Endodermal cell (in vitro differentiated cells): ENCODE measurements at regions not wholly inside any gene's neighbourhood (a gene's known extent, or its start where the extent isn't known, plus 50 kb on each side); places are given as distances from the start of the nearest gene placed in this dataset.

Experiments
- DNase-seq: peaks from one replicate; pipeline ENCODE4 v3.0.0-alpha.2; 2017
- H3K27ac ChIP-seq: 2 replicates; pipeline ENCODE4 v1.5.1; 2013; ENCODE audit warnings: mild to moderate bottlenecking, low read depth, low read length, moderate library complexity
- H3K27me3 ChIP-seq: 2 replicates; pipeline ENCODE4 v1.6.1; 2013; ENCODE audit warnings: mild to moderate bottlenecking, low read length, moderate library complexity; ENCODE audit not compliant: insufficient read depth, control insufficient read depth, poor library complexity, severe bottlenecking
- H3K36me3 ChIP-seq: 2 replicates; pipeline ENCODE4 v1.7.0; 2013; ENCODE audit warnings: mild to moderate bottlenecking, low read length, moderate library complexity; ENCODE audit not compliant: control insufficient read depth, insufficient read depth
- H3K4me1 ChIP-seq: one replicate; pipeline ENCODE4 v1.7.0; 2013; ENCODE audit warnings: low read length; ENCODE audit not compliant: control insufficient read depth, insufficient read depth
- H3K4me3 ChIP-seq: 2 replicates; pipeline ENCODE4 v1.5.1; 2013; ENCODE audit warnings: mild to moderate bottlenecking, low read length, moderate library complexity
- H3K9ac ChIP-seq: 2 replicates; pipeline ENCODE4 v1.6.1; 2013; ENCODE audit warnings: mild to moderate bottlenecking, low read length, moderate library complexity; ENCODE audit not compliant: poor library complexity, severe bottlenecking; ENCODE audit errors: extremely low read depth
- H3K9me3 ChIP-seq: 2 replicates; pipeline ENCODE4 v1.6.1; 2013; ENCODE audit warnings: mild to moderate bottlenecking, low read length, moderate library complexity; ENCODE audit not compliant: control insufficient read depth
- H3K27ac Mint-ChIP-seq: 2 replicates; pipeline ENCODE4 v1.8.0; 2020; ENCODE audit warnings: mixed read lengths
- H3K27me3 Mint-ChIP-seq: 2 replicates; pipeline ENCODE4 v1.8.0; 2021; ENCODE audit warnings: mild to moderate bottlenecking, mixed read lengths; ENCODE audit not compliant: insufficient read depth
- H3K36me3 Mint-ChIP-seq: 2 replicates; pipeline ENCODE4 v1.8.0; 2020; ENCODE audit warnings: low read depth, mixed read lengths
- H3K4me1 Mint-ChIP-seq: 2 replicates; pipeline ENCODE4 v1.8.0; 2020; ENCODE audit warnings: mixed read lengths
- H3K4me3 Mint-ChIP-seq: 2 replicates; pipeline ENCODE4 v1.8.0; 2020; ENCODE audit warnings: mild to moderate bottlenecking, moderate library complexity, mixed read lengths
- H3K9me3 Mint-ChIP-seq: 2 replicates; pipeline ENCODE4 v1.8.0; 2020; ENCODE audit warnings: mild to moderate bottlenecking, mixed read lengths
- CTCF ChIP-seq: fragments of 200-600 bp; sonication (generic); conservative IDR thresholded peaks from 2 replicates; pipeline ENCODE4 v1.5.0; 2021; ENCODE audit warnings: antibody characterized with exemption, mild to moderate bottlenecking
- WGBS, 2 experiments: methylation state at CpG; one replicate each; pipeline versions ENCODE4 v1.1.5 to v1.1.7; 2013; ENCODE audit warnings: missing lambda C conversion rate in 2 of 2, mixed read lengths in 1 of 2; ENCODE audit not compliant: insufficient coverage in 1 of 2, insufficient read length in 1 of 2; 5-methylcytosine and 5-hydroxymethylcytosine counted together

DNA sequence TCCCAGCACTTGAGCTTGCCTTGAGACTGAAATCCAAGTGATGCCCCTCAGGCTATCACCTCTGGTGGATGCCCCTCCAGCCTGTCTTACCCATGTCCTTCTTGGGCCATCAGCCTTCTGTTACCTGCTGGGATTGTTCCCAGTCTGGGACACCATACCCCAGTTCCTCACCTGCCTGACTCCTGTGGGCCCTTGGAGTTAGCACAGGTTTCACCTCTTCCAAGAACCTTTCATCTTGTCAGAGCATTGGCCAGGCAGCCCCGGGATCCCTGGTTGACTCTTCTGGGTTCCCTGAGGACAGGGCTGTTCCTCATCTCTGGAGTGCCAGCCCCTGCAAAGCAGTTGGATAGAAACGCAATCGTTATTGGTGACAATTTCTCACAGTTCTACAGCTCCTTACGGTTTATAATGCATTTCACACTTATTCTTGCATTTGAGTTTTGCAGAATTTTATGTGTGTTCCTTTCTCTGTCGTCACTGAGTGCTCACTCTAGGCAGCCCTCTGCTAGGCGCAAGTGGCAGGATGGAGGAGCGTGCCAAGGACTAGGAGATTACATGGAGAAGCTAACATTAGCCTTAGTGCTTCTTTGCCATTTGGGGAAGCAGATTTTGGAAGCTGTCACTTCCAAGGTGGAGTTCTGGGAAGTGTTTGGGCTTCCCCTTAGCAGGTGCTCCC, 139.7 kb downstream of the DDX1 start:
- H3K27me3 ChIP-seq: peaks cover 64% of the 10 kb centered on the region
- no peak for TF ChIP-seq CTCF
- H3K36me3 Mint-ChIP-seq: no peaks in the 10 kb centered on the region
- no peaks in the 10 kb centered on the region for H3K9me3 ChIP-seq
- no peak overlapping the region for H3K4me3 ChIP-seq
- H3K9me3 Mint-ChIP-seq: no peaks in the 10 kb centered on the region
- H3K27ac ChIP-seq: no peak overlapping the region
- H3K4me1 ChIP-seq: peaks cover 7% of the 10 kb centered on the region
- no peak overlapping the region for H3K9ac ChIP-seq
- DNase-seq: no peak
- no peak overlapping the region for H3K4me3 Mint-ChIP-seq
- whole genome bisulfite sequencing, 2 experiments: 90 to 98% methylated on average over 6 to 7 of the region's 7 CpGs
- no peaks in the 10 kb centered on the region for H3K36me3 ChIP-seq
- H3K27me3 Mint-ChIP-seq: peaks cover 75% of the 10 kb centered on the region
- peaks cover 24% of the 10 kb centered on the region for H3K4me1 Mint-ChIP-seq
- no peak overlapping the region for H3K27ac Mint-ChIP-seq

- Histone ChIP-seq H3K9ac (no peak overlapping the region), H3K27ac (no peak overlapping the region), H3K36me3 (no peaks in the 10 kb centered on the region), H3K9me3 (no peaks in the 10 kb centered on the region), H3K27me3 (peaks cover 69% of the 10 kb centered on the region), H3K4me1 (peaks cover 7% of the 10 kb centered on the region), H3K4me3 (no peak overlapping the region)
- Mint-ChIP-seq H3K27ac (no peak overlapping the region), H3K4me1 (peaks cover 24% of the 10 kb centered on the region), H3K36me3 (no peaks in the 10 kb centered on the region), H3K4me3 (no peak overlapping the region), H3K27me3 (peaks cover 80% of the 10 kb centered on the region), H3K9me3 (no peaks in the 10 kb centered on the region)
- TF ChIP-seq CTCF: no peak
- no peak for DNase-seq
- 94 to 100% methylated on average over 1 of the region's 1 CpG for WGBS, 2 experiments
Measured at GRCh38 chr2:15731889-15732271, 140.2 kb downstream of the DDX1 start.

DNA sequence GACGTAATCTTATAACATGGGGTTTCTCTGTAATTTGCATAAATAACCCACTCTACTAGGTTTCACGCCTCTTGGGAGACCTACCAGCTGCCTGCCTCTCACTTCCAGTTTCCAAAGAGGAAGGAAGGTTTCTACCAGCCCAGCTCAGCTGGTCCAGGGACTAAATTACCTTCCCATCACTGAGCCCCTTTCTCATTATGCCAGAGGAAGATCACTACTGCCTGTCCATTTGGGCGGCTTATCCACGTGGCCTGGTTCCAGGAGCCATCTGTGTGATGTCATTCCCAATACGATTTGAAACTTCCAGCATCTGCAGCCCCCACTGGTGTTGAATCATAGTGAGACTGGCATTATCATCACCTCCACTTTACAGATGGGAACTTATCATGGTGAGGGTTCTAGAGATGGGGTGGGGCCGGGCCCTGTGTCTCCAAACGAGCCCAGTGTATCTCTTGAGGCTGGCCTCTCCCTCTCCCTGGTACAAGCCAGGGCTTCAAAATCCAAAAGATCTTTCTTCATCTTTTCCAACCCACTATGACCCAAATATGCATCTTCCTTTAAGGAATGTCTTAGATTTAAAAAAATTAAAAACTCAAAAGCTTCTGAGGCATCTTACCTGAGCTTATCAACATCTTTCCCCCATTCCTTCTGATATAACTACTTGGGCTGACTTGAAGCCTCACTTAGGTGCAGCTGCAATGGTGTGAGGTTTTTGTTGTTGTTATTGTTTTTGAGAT, 140.8 kb downstream of the DDX1 start:
- Histone ChIP-seq H3K4me3 (no peak overlapping the region), H3K4me1 (peaks cover 7% of the 10 kb centered on the region), H3K36me3 (no peaks in the 10 kb centered on the region), H3K27ac (no peak overlapping the region), H3K9ac (no peak overlapping the region), H3K27me3 (peaks cover 75% of the 10 kb centered on the region), H3K9me3 (peaks cover 4% of the 10 kb centered on the region)
- WGBS, 2 experiments: 95 to 97% methylated on average over 5 to 7 of the region's 7 CpGs
- DNase-seq: no peak
- Mint-ChIP-seq H3K4me3 (no peak overlapping the region), H3K9me3 (no peaks in the 10 kb centered on the region), H3K4me1 (peaks cover 24% of the 10 kb centered on the region), H3K36me3 (no peaks in the 10 kb centered on the region), H3K27ac (no peak overlapping the region), H3K27me3 (peaks cover 85% of the 10 kb centered on the region)
- no peak for TF ChIP-seq CTCF
